ENCODE measurements at regions not wholly inside any gene's neighbourhood (a gene's known extent, or its start where the extent isn't known, plus 50 kb on each side); places are given as distances from the start of the nearest gene placed in this dataset.

GRCh38 chr10:132997517-132998265, 55.3 kb upstream of the CFAP46 start (continued):
- TF ChIP-seq, protein P1, sequence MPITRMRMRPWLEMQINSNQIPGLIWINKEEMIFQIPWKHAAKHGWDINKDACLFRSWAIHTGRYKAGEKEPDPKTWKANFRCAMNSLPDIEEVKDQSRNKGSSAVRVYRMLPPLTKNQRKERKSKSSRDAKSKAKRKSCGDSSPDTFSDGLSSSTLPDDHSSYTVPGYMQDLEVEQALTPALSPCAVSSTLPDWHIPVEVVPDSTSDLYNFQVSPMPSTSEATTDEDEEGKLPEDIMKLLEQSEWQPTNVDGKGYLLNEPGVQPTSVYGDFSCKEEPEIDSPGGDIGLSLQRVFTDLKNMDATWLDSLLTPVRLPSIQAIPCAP (CRISPR knock-in tag; IDR thresholded peaks at IDR 0.05) = no peak

DNA sequence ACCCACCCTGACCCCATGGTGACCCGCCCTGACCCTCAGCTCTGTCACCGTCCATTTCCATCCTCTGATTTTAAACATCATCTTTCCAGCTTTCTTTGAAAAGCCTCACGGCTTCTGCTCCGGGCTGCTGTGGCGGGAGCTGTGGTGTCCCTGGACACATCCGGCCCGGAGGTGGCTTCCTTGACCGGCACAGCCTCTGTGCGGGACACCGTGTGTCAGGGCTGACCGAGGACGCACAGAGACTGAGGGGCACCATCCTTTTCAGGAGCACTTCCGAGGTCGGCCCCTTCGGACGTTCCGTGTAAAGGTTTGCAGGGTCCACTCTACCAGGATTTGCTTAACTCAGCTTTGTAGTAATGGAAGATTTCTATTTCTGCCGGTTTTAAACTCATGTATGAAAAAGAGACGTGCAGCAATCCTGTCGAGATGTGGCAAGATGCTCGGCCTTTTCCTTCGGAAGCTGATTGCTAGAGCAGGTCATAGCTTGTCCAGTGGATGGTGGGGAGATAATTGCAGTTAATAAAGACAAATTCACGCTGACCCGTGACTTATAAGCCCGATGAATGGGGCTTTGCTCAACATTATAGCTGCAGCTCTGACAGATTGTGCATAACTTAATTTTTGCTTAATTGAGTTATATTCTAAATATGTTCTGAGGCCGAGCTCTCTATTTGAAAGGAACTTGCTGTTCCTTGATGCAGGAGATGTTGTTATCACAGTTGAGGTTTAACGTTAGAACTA, 54.4 kb upstream of the CFAP46 start:
- ChIA-PET CTCF (interaction anchor here (1.4 kb wide), 1 partner anchor 57 kb away, joined by 3 read pairs; no protein-coding TSS in a partner anchor), POLR2A (no interaction called here)
- H3K36me3 Mint-ChIP-seq = no peaks in the 10 kb centered on the region
- peak overlapping the region; percentile 74; the same call in 1 of the 2 replicates for H3K27ac Mint-ChIP-seq
- ATAC-seq (no peak), DNase-seq (ENCODE audit: low spot score) (no peak)
- TF ChIP-seq, protein P2, sequence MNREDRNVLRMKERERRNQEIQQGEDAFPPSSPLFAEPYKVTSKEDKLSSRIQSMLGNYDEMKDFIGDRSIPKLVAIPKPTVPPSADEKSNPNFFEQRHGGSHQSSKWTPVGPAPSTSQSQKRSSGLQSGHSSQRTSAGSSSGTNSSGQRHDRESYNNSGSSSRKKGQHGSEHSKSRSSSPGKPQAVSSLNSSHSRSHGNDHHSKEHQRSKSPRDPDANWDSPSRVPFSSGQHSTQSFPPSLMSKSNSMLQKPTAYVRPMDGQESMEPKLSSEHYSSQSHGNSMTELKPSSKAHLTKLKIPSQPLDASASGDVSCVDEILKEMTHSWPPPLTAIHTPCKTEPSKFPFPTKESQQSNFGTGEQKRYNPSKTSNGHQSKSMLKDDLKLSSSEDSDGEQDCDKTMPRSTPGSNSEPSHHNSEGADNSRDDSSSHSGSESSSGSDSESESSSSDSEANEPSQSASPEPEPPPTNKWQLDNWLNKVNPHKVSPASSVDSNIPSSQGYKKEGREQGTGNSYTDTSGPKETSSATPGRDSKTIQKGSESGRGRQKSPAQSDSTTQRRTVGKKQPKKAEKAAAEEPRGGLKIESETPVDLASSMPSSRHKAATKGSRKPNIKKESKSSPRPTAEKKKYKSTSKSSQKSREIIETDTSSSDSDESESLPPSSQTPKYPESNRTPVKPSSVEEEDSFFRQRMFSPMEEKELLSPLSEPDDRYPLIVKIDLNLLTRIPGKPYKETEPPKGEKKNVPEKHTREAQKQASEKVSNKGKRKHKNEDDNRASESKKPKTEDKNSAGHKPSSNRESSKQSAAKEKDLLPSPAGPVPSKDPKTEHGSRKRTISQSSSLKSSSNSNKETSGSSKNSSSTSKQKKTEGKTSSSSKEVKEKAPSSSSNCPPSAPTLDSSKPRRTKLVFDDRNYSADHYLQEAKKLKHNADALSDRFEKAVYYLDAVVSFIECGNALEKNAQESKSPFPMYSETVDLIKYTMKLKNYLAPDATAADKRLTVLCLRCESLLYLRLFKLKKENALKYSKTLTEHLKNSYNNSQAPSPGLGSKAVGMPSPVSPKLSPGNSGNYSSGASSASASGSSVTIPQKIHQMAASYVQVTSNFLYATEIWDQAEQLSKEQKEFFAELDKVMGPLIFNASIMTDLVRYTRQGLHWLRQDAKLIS (CRISPR knock-in tag; IDR thresholded peaks at IDR 0.05; ENCODE audit: borderline replicate concordance) = no peak
- no peak for TF ChIP-seq FOXP1 (CRISPR knock-in tag; IDR thresholded peaks at IDR 0.05; ENCODE audit: borderline replicate concordance)
- TF ChIP-seq ZBTB21 (CRISPR knock-in tag; IDR thresholded peaks at IDR 0.05; ENCODE audit: borderline replicate concordance) = no peak
- TF ChIP-seq SMAD3 (CRISPR knock-in tag; IDR thresholded peaks at IDR 0.05; ENCODE audit: borderline replicate concordance) = no peak
- TF ChIP-seq FOXJ3 (CRISPR knock-in tag; IDR thresholded peaks at IDR 0.05; ENCODE audit: borderline replicate concordance) = no peak
- TF ChIP-seq, protein P3, sequence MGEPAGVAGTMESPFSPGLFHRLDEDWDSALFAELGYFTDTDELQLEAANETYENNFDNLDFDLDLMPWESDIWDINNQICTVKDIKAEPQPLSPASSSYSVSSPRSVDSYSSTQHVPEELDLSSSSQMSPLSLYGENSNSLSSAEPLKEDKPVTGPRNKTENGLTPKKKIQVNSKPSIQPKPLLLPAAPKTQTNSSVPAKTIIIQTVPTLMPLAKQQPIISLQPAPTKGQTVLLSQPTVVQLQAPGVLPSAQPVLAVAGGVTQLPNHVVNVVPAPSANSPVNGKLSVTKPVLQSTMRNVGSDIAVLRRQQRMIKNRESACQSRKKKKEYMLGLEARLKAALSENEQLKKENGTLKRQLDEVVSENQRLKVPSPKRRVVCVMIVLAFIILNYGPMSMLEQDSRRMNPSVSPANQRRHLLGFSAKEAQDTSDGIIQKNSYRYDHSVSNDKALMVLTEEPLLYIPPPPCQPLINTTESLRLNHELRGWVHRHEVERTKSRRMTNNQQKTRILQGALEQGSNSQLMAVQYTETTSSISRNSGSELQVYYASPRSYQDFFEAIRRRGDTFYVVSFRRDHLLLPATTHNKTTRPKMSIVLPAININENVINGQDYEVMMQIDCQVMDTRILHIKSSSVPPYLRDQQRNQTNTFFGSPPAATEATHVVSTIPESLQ (CRISPR knock-in tag; IDR thresholded peaks at IDR 0.05) = no peak
- TF ChIP-seq CDX4 (CRISPR knock-in tag; IDR thresholded peaks at IDR 0.05; ENCODE audit: borderline replicate concordance) = no peak
- no peaks in the 10 kb centered on the region for H3K27me3 Mint-ChIP-seq (ENCODE audit: low read depth)
- no peaks in the 10 kb centered on the region for H3K4me1 Mint-ChIP-seq
- H3K9me3 Mint-ChIP-seq = no peaks in the 10 kb centered on the region
- no peak overlapping the region for H3K4me3 Mint-ChIP-seq

DNA sequence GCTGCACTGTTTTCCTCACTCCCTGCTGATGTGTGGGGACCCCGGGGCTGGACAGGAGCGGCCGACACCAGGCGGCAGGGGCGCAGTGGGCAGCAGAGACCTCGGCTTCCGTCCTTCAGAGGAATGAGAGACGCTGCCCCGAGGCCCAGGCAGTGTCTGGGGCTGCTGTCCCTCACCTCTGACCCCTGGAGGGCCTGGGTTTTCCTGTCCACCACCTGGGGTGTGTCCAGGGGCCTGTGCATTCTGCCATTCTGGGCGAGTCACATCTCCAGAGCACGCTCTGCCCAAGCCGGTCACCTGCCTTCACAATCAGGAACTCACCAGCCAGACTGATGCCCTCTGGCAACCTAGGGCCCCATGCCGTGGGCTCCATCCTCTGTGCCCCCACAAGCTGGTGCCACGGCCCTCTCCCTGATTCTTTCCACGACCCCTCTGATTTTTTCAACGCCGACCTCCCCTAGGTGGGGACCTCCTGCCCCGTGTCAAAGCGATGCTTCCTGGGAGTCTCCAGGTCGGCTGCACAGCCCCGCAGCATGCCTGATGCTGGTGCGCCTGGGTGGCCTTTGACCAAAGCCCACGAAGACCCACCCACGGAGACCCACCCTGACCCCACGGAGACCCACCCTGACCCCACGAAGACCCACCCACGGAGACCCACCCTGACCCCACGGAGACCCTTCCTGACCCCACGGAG, 53.7 kb upstream of the CFAP46 start:
- CTCF ChIA-PET = interaction anchor here (1.4 kb wide), 2 partner anchors 12 to 56 kb away, joined by 3 read pairs; no protein-coding TSS in a partner anchor
- Mint-ChIP-seq H3K4me3 (no peak overlapping the region), H3K36me3 (no peaks in the 10 kb centered on the region), H3K27ac (no peak overlapping the region), H3K27me3 (ENCODE audit: low read depth) (no peaks in the 10 kb centered on the region), H3K9me3 (no peaks in the 10 kb centered on the region), H3K4me1 (no peaks in the 10 kb centered on the region)
- no peak for TF ChIP-seq ZNF121 (CRISPR knock-in tag; IDR thresholded peaks at IDR 0.05)
- POLR2A ChIA-PET = no interaction called here
- ATAC-seq = no peak
- DNase-seq (ENCODE audit: low spot score) = no peak

All from WTC11 (cell line).